Progenitor cell of endocrine pancreas (in vitro differentiated cells): ENCODE measurements at regions not wholly inside any gene's neighbourhood (a gene's known extent, or its start where the extent isn't known, plus 50 kb on each side); places are given as distances from the start of the nearest gene placed in this dataset.
"Not testable (repeated sequence)": the region's sequence is repeated elsewhere in the genome, so short reads cannot be mapped to it uniquely, and the experiment has no call there.

Source experiments
- DNase-seq: peaks from one replicate; pipeline ENCODE4 v3.0.0; 2021; ENCODE audit warnings: low spot score; ENCODE audit not compliant: unreplicated experiment
- H3K27ac Mint-ChIP-seq: 2 replicates; pipeline ENCODE4 v1.8.0; 2021; ENCODE audit warnings: mild to moderate bottlenecking, moderate library complexity, mixed read lengths
- H3K27me3 Mint-ChIP-seq: 2 replicates; pipeline ENCODE4 v1.8.0; 2021; ENCODE audit warnings: mixed read lengths
- H3K36me3 Mint-ChIP-seq: 2 replicates; pipeline ENCODE4 v1.8.0; 2022; ENCODE audit warnings: mixed read lengths; ENCODE audit not compliant: insufficient read depth
- H3K4me1 Mint-ChIP-seq: 2 replicates; pipeline ENCODE4 v1.8.0; 2021; ENCODE audit warnings: low read depth, mixed read lengths
- H3K4me3 Mint-ChIP-seq: 2 replicates; pipeline ENCODE4 v1.8.0; 2021; ENCODE audit warnings: low read depth, mild to moderate bottlenecking, moderate library complexity, mixed read lengths
- H3K9me3 Mint-ChIP-seq: 2 replicates; pipeline ENCODE4 v1.8.0; 2021; ENCODE audit warnings: low read depth, mixed read lengths
- CTCF ChIP-seq: fragments of 200-600 bp; sonication (generic); IDR thresholded peaks from one replicate; pipeline ENCODE4 v1.5.0; 2021; ENCODE audit warnings: antibody characterized with exemption, mild to moderate bottlenecking; ENCODE audit not compliant: unreplicated experiment

- no peak overlapping the region for H3K4me3 Mint-ChIP-seq
- TF ChIP-seq CTCF: no peak
- H3K27me3 Mint-ChIP-seq: no peaks in the 10 kb centered on the region
- H3K4me1 Mint-ChIP-seq: no peaks in the 10 kb centered on the region
- DNase-seq: no peak
- H3K36me3 Mint-ChIP-seq: no peaks in the 10 kb centered on the region
- H3K9me3 Mint-ChIP-seq: no peaks in the 10 kb centered on the region
- H3K27ac Mint-ChIP-seq: no peak overlapping the region
Measured at GRCh38 chr20:55333798-55334197, 671.5 kb downstream of the CBLN4 start.

- no peak for TF ChIP-seq CTCF
- Mint-ChIP-seq H3K4me1 (no peaks in the 10 kb centered on the region), H3K9me3 (no peaks in the 10 kb centered on the region), H3K36me3 (no peaks in the 10 kb centered on the region), H3K27ac (no peak overlapping the region), H3K4me3 (no peak overlapping the region), H3K27me3 (no peaks in the 10 kb centered on the region)
- no peak for DNase-seq
Measured at GRCh38 chr20:55329108-55329507, 676.2 kb downstream of the CBLN4 start.

DNA sequence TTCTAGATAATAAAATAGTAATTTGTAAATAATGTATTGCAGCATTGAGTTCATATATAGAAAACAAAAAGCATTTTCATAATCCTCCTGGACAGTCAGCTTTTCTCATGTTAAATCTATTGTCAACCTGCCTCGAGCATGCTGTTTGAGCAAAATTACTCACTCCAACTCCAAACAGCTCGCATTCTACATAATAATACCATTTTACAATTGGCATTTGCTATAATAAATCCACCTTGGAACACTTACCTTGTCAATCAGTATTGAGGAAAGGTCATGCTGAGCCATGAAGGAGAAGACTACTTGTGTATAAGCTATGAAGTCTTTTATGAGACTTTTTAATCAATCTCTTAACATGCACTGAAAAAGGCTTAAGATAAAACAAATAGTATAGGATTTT is 682.6 kb downstream of the CBLN4 start:
- Mint-ChIP-seq H3K4me3 (no peak overlapping the region), H3K27ac (no peak overlapping the region), H3K9me3 (no peaks in the 10 kb centered on the region), H3K4me1 (no peaks in the 10 kb centered on the region), H3K36me3 (no peaks in the 10 kb centered on the region), H3K27me3 (no peaks in the 10 kb centered on the region)
- no peak for DNase-seq
- no peak for TF ChIP-seq CTCF

- H3K9me3 Mint-ChIP-seq: no peaks in the 10 kb centered on the region
- H3K4me1 Mint-ChIP-seq: no peaks in the 10 kb centered on the region
- H3K4me3 Mint-ChIP-seq: no peak overlapping the region
- no peak overlapping the region for H3K27ac Mint-ChIP-seq
- H3K36me3 Mint-ChIP-seq: no peaks in the 10 kb centered on the region
- no peak for DNase-seq
- no peaks in the 10 kb centered on the region for H3K27me3 Mint-ChIP-seq
- TF ChIP-seq CTCF: no peak
Measured at GRCh38 chr20:55316753-55317152, 688.6 kb downstream of the CBLN4 start.

GRCh38 chr20:55310844-55311243 is 694.5 kb downstream of the CBLN4 start:
- H3K9me3 Mint-ChIP-seq: peaks cover 18% of the 10 kb centered on the region
- not testable (repeated sequence) for H3K4me1 Mint-ChIP-seq, H3K27me3 Mint-ChIP-seq, DNase-seq, H3K4me3 Mint-ChIP-seq, H3K27ac Mint-ChIP-seq, H3K36me3 Mint-ChIP-seq

GRCh38 chr20:55291261-55291660 is 714.1 kb downstream of the CBLN4 start:
- DNase-seq: no peak
- no peak overlapping the region for H3K27ac Mint-ChIP-seq
- TF ChIP-seq CTCF: no peak
- H3K36me3 Mint-ChIP-seq: no peaks in the 10 kb centered on the region
- no peaks in the 10 kb centered on the region for H3K27me3 Mint-ChIP-seq
- H3K4me1 Mint-ChIP-seq: no peaks in the 10 kb centered on the region
- no peak overlapping the region for H3K4me3 Mint-ChIP-seq
- H3K9me3 Mint-ChIP-seq: no peaks in the 10 kb centered on the region
